Neural cell (in vitro differentiated cells): ENCODE measurements at regions not wholly inside any gene's neighbourhood (a gene's known extent, or its start where the extent isn't known, plus 50 kb on each side); places are given as distances from the start of the nearest gene placed in this dataset.

Source experiments
- H2AFZ ChIP-seq: fragments of 200-600, 300-800 bp; sonication (generic), shearing (Covaris generic); 2 replicates; pipeline ENCODE4 v1.6.0; 2014; ENCODE audit warnings: low read depth, mild to moderate bottlenecking, antibody characterized with exemption, low read length, moderate library complexity
- H3F3A ChIP-seq: fragments of 200-600 bp; shearing (Covaris generic); 2 replicates; pipeline ENCODE4 v1.6.1; 2016; ENCODE audit warnings: mild to moderate bottlenecking, moderate library complexity, mixed read lengths, antibody characterized with exemption, low read length; ENCODE audit not compliant: insufficient read depth, poor library complexity, severe bottlenecking
- H3K27ac ChIP-seq: fragments of 200-600, 300-800 bp; sonication (generic), shearing (Covaris generic); 2 replicates; pipeline ENCODE4 v1.5.1; 2014; ENCODE audit warnings: mild to moderate bottlenecking, low read length, moderate library complexity
- H3K27me3 ChIP-seq: fragments of 300-800, 200-600 bp; sonication (generic), shearing (Covaris generic); 2 replicates; pipeline ENCODE4 v1.6.0; 2014; ENCODE audit warnings: mild to moderate bottlenecking, low read depth, low read length, moderate library complexity; ENCODE audit not compliant: insufficient read depth
- H3K36me3 ChIP-seq: fragments of 300-800, 200-600 bp; sonication (generic), shearing (Covaris generic); 2 replicates; pipeline ENCODE4 v1.5.1; 2014; ENCODE audit warnings: mild to moderate bottlenecking, antibody characterized with exemption, low read length, moderate library complexity; ENCODE audit not compliant: insufficient read depth
- H3K4me2 ChIP-seq: fragments of 300-800, 200-600 bp; sonication (generic), shearing (Covaris generic); 2 replicates; pipeline ENCODE4 v1.6.0; 2014; ENCODE audit warnings: mild to moderate bottlenecking, low read length
- H3K4me3 ChIP-seq: fragments of 300-800, 200-600 bp; sonication (generic), shearing (Covaris generic); 2 replicates; pipeline ENCODE4 v1.5.1; 2014; ENCODE audit warnings: mild to moderate bottlenecking, low read length, moderate library complexity
- H3K79me2 ChIP-seq: fragments of 200-600 bp; shearing (Covaris generic); replicated peaks from 2 replicates; pipeline ENCODE4 v1.6.0; 2014; ENCODE audit warnings: mild to moderate bottlenecking, low read length, moderate library complexity; ENCODE audit not compliant: insufficient read depth
- H3K9ac ChIP-seq: fragments of 300-800, 200-600 bp; sonication (generic), shearing (Covaris generic); 2 replicates; pipeline ENCODE4 v1.6.1; 2016; ENCODE audit warnings: mild to moderate bottlenecking, low read length, mixed read lengths
- H3K9me2 ChIP-seq: fragments of 200-600 bp; shearing (Covaris generic); 2 replicates; pipeline ENCODE4 v1.6.1; 2016; ENCODE audit warnings: mild to moderate bottlenecking, low read length, mixed read lengths; ENCODE audit not compliant: insufficient read depth
- H3K9me3 ChIP-seq: fragments of 200-600, 300-800 bp; sonication (generic), shearing (Covaris generic); 2 replicates; pipeline ENCODE4 v1.6.1; 2016; ENCODE audit warnings: mild to moderate bottlenecking, mixed run types, low read length, moderate library complexity, mixed read lengths
- H4K20me1 ChIP-seq: fragments of 200-600 bp; shearing (Covaris generic); 2 replicates; pipeline ENCODE4 v1.6.1; 2016; ENCODE audit warnings: mild to moderate bottlenecking, mixed run types; ENCODE audit not compliant: insufficient read depth
- EP300 ChIP-seq: fragments of 450-650 bp; conservative IDR thresholded peaks from 2 replicates; pipeline ENCODE4 v1.6.1; 2014; ENCODE audit warnings: antibody characterized with exemption, mild to moderate bottlenecking, moderate library complexity; ENCODE audit not compliant: poor library complexity, severe bottlenecking
- EZH2 ChIP-seq: fragments of 200-600, 300-800 bp; shearing (Covaris generic), sonication (generic); IDR thresholded peaks from 2 replicates; pipeline ENCODE4 v1.6.1; 2014; ENCODE audit warnings: antibody characterized with exemption, low read length, borderline replicate concordance, mild to moderate bottlenecking; ENCODE audit not compliant: insufficient read depth, poor library complexity, severe bottlenecking
- MXI1 ChIP-seq: fragments of 450-650 bp; conservative IDR thresholded peaks from 2 replicates; pipeline ENCODE4 v1.6.1; 2014; ENCODE audit warnings: antibody characterized with exemption, mild to moderate bottlenecking; ENCODE audit not compliant: poor library complexity, severe bottlenecking
- POLR2AphosphoS5 ChIP-seq: IDR thresholded peaks from 2 replicates; pipeline ENCODE4 v1.6.1; 2012
- RAD21 ChIP-seq: fragments of 450-650 bp; conservative IDR thresholded peaks from 2 replicates; pipeline ENCODE4 v1.6.1; 2014; ENCODE audit warnings: antibody characterized with exemption, mild to moderate bottlenecking, moderate library complexity
- SMC3 ChIP-seq: fragments of 450-650 bp; conservative IDR thresholded peaks from 2 replicates; pipeline ENCODE4 v1.6.1; 2014; ENCODE audit warnings: antibody characterized with exemption, mild to moderate bottlenecking, moderate library complexity; ENCODE audit not compliant: poor library complexity
- TAF1 ChIP-seq: IDR thresholded peaks from 2 replicates; pipeline ENCODE4 v1.6.1; 2012; ENCODE audit warnings: low read depth
- TF ChIP-seq, protein P1 (sequence below): fragments of 450-650 bp; IDR thresholded peaks from 2 replicates; pipeline ENCODE4 v1.5.1; 2014; ENCODE audit warnings: antibody characterized with exemption, mild to moderate bottlenecking, moderate library complexity; ENCODE audit not compliant: poor library complexity, severe bottlenecking
- TF ChIP-seq, protein P2 (sequence below): IDR thresholded peaks from 2 replicates; pipeline ENCODE4 v1.6.1; 2012; ENCODE audit warnings: borderline replicate concordance

DNA sequence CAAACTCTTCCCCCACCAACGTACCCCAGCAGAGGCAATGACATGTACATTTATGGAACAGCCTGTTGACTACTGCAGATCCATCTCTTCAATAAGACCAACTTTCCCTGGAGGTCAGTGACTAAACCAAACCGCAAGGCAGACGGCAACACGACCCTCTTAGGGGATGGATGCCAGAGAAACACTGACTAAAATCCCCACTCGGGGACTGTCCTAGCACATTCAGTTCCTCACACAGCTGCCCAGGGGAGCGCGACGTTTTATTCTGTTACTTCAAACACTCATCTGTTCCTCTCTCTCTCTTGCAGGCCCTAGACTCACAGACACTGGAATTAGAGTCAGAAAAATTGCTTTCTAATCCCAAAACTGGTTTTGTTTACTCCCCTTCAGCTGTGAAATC lies 146.5 kb upstream of the PRSS1 start:
- Histone ChIP-seq H3K9me2 (no peaks in the 10 kb centered on the region), H3K9me3 (no peaks in the 10 kb centered on the region), H3K27ac (no peak overlapping the region), H3K4me2 (no peak overlapping the region), H3K36me3 (no peaks in the 10 kb centered on the region), H3K79me2 (no peaks in the 10 kb centered on the region), H3F3A (no peaks in the 10 kb centered on the region), H3K9ac (no peak overlapping the region), H3K4me3 (no peak overlapping the region), H2AFZ (no peak overlapping the region), H3K27me3 (no peaks in the 10 kb centered on the region), H4K20me1 (no peaks in the 10 kb centered on the region)
- no peak for TF ChIP-seq RAD21
- no peak for TF ChIP-seq MXI1
- TF ChIP-seq, protein P1, sequence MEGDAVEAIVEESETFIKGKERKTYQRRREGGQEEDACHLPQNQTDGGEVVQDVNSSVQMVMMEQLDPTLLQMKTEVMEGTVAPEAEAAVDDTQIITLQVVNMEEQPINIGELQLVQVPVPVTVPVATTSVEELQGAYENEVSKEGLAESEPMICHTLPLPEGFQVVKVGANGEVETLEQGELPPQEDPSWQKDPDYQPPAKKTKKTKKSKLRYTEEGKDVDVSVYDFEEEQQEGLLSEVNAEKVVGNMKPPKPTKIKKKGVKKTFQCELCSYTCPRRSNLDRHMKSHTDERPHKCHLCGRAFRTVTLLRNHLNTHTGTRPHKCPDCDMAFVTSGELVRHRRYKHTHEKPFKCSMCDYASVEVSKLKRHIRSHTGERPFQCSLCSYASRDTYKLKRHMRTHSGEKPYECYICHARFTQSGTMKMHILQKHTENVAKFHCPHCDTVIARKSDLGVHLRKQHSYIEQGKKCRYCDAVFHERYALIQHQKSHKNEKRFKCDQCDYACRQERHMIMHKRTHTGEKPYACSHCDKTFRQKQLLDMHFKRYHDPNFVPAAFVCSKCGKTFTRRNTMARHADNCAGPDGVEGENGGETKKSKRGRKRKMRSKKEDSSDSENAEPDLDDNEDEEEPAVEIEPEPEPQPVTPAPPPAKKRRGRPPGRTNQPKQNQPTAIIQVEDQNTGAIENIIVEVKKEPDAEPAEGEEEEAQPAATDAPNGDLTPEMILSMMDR: no peak
- TF ChIP-seq TAF1: no peak
- no peak for TF ChIP-seq SMC3
- TF ChIP-seq POLR2AphosphoS5: no peak
- TF ChIP-seq EP300: no peak
- no peak for TF ChIP-seq EZH2
- TF ChIP-seq, protein P2, sequence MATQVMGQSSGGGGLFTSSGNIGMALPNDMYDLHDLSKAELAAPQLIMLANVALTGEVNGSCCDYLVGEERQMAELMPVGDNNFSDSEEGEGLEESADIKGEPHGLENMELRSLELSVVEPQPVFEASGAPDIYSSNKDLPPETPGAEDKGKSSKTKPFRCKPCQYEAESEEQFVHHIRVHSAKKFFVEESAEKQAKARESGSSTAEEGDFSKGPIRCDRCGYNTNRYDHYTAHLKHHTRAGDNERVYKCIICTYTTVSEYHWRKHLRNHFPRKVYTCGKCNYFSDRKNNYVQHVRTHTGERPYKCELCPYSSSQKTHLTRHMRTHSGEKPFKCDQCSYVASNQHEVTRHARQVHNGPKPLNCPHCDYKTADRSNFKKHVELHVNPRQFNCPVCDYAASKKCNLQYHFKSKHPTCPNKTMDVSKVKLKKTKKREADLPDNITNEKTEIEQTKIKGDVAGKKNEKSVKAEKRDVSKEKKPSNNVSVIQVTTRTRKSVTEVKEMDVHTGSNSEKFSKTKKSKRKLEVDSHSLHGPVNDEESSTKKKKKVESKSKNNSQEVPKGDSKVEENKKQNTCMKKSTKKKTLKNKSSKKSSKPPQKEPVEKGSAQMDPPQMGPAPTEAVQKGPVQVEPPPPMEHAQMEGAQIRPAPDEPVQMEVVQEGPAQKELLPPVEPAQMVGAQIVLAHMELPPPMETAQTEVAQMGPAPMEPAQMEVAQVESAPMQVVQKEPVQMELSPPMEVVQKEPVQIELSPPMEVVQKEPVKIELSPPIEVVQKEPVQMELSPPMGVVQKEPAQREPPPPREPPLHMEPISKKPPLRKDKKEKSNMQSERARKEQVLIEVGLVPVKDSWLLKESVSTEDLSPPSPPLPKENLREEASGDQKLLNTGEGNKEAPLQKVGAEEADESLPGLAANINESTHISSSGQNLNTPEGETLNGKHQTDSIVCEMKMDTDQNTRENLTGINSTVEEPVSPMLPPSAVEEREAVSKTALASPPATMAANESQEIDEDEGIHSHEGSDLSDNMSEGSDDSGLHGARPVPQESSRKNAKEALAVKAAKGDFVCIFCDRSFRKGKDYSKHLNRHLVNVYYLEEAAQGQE: no peak

- H3K9ac ChIP-seq: no peak overlapping the region
- no peak overlapping the region for H2AFZ ChIP-seq
- no peaks in the 10 kb centered on the region for H3K27me3 ChIP-seq
- no peaks in the 10 kb centered on the region for H4K20me1 ChIP-seq
- no peaks in the 10 kb centered on the region for H3K36me3 ChIP-seq
- no peaks in the 10 kb centered on the region for H3K9me3 ChIP-seq
- no peak overlapping the region for H3K27ac ChIP-seq
- no peaks in the 10 kb centered on the region for H3K79me2 ChIP-seq
- TF ChIP-seq EP300 (no peak), SMC3 (no peak), POLR2AphosphoS5 (no peak), TAF1 (no peak), RAD21 (no peak), MXI1 (no peak), EZH2 (no peak)
- TF ChIP-seq, protein P2: no peak
- TF ChIP-seq, protein P1: no peak
- H3K9me2 ChIP-seq: no peaks in the 10 kb centered on the region
- H3K4me3 ChIP-seq: no peak overlapping the region
- no peak overlapping the region for H3K4me2 ChIP-seq
- H3F3A ChIP-seq: no peaks in the 10 kb centered on the region
Observed at GRCh38 chr7:142602183-142602582, 147.1 kb upstream of the PRSS1 start.
